ENCODE measurements at regions not wholly inside any gene's neighbourhood (a gene's known extent, or its start where the extent isn't known, plus 50 kb on each side); places are given as distances from the start of the nearest gene placed in this dataset.

GRCh38 chr5:68161156-68161555 lies 54.4 kb upstream of the PIK3R1 start:
- DNase-seq (ENCODE audit: low read depth) = no peak

- DNase-seq (ENCODE audit: low read depth) = no peak
Observed at GRCh38 chr5:68159224-68159951, 56.2 kb upstream of the PIK3R1 start.

- DNase-seq (ENCODE audit: low read depth) = no peak
Observed at GRCh38 chr5:68155940-68156339, 59.6 kb upstream of the PIK3R1 start.

GRCh38 chr5:68154119-68154857 lies 61.3 kb upstream of the PIK3R1 start:
- no peak for DNase-seq (ENCODE audit: low read depth)

GRCh38 chr5:68151812-68152211 lies 63.7 kb upstream of the PIK3R1 start:
- no peak for DNase-seq (ENCODE audit: low read depth)

GRCh38 chr5:68149189-68149588 lies 66.4 kb upstream of the PIK3R1 start:
- DNase-seq (ENCODE audit: low read depth) = no peak

- no peak for DNase-seq (ENCODE audit: low read depth)
Observed at GRCh38 chr5:68148096-68148495, 67.5 kb upstream of the PIK3R1 start.

GRCh38 chr5:68147659-68148058 lies 67.9 kb upstream of the PIK3R1 start:
- DNase-seq (ENCODE audit: low read depth) = no peak

- DNase-seq (ENCODE audit: low read depth) = no peak
Observed at GRCh38 chr5:68141494-68141893, 74.1 kb upstream of the PIK3R1 start.

- DNase-seq (ENCODE audit: low read depth) = no peak
Observed at GRCh38 chr5:68140763-68141162, 74.8 kb upstream of the PIK3R1 start.

- DNase-seq (ENCODE audit: low read depth) = no peak
Observed at GRCh38 chr5:68139611-68140441, 75.7 kb upstream of the PIK3R1 start.

- no peak for DNase-seq (ENCODE audit: low read depth)
Observed at GRCh38 chr5:68137511-68138140, 77.9 kb upstream of the PIK3R1 start.

- DNase-seq (ENCODE audit: low read depth) = no peak
Observed at GRCh38 chr5:68134669-68135313, 80.8 kb upstream of the PIK3R1 start.

GRCh38 chr5:68134033-68134668 lies 81.4 kb upstream of the PIK3R1 start:
- DNase-seq (ENCODE audit: low read depth) = no peak

GRCh38 chr5:68130253-68130652 lies 85.3 kb upstream of the PIK3R1 start:
- no peak for DNase-seq (ENCODE audit: low read depth)

- DNase-seq (ENCODE audit: low read depth) = no peak
Observed at GRCh38 chr5:68129364-68129763, 86.2 kb upstream of the PIK3R1 start.

- no peak for DNase-seq (ENCODE audit: low read depth)
Observed at GRCh38 chr5:68126886-68127285, 88.7 kb upstream of the PIK3R1 start.

- no peak for DNase-seq (ENCODE audit: low read depth)
Observed at GRCh38 chr5:68122439-68123328, 92.9 kb upstream of the PIK3R1 start.

GRCh38 chr5:68116868-68117411 lies 98.6 kb upstream of the PIK3R1 start:
- DNase-seq (ENCODE audit: low read depth) = no peak

- no peak for DNase-seq (ENCODE audit: low read depth)
Observed at GRCh38 chr5:68116408-68116807, 99.1 kb upstream of the PIK3R1 start.
